Thoracic aorta (tissue), 2 donors: ENCODE measurements at regions not wholly inside any gene's neighbourhood (a gene's known extent, or its start where the extent isn't known, plus 50 kb on each side); places are given as distances from the start of the nearest gene placed in this dataset.

Experiments
- ATAC-seq: fragments of 150-250 bp; one replicate; pipeline ENCODE4 v1.8.0; 2017; ENCODE audit warnings: low read depth; ENCODE audit not compliant: insufficient number of reproducible peaks, low FRiP score
- DNase-seq: peaks from one replicate; pipeline ENCODE4 v3.0.0-alpha.2; 2020; ENCODE audit warnings: low spot score
- H3K27ac ChIP-seq, 2 donors: fragments of 200-600 bp; sonication (generic); 1 replicate in 1 of 2; 2 replicates in 1 of 2; pipeline ENCODE4 v1.5.1; 2016; ENCODE audit warnings: mild to moderate bottlenecking in 2 of 2, moderate library complexity in 2 of 2
- H3K27me3 ChIP-seq: fragments of 200-600 bp; sonication (generic); replicated peaks from 2 replicates; pipeline ENCODE4 v1.6.0; 2016; ENCODE audit warnings: mild to moderate bottlenecking; ENCODE audit not compliant: insufficient read depth
- H3K36me3 ChIP-seq: fragments of 200-600 bp; sonication (generic); one replicate; pipeline ENCODE4 v1.5.1; 2016
- H3K4me1 ChIP-seq, 2 donors: fragments of 200-600 bp; sonication (generic); 1 replicate in 1 of 2; 2 replicates in 1 of 2; pipeline versions ENCODE4 v1.5.1 to v1.6.0; 2016; ENCODE audit warnings: low read depth in 2 of 2, mild to moderate bottlenecking in 1 of 2; ENCODE audit not compliant: control insufficient read depth in 1 of 2
- H3K4me3 ChIP-seq: fragments of 200-600 bp; sonication (generic); 2 replicates; pipeline ENCODE4 v1.5.1; 2016; ENCODE audit warnings: mild to moderate bottlenecking
- H3K9me3 ChIP-seq: fragments of 200-600 bp; sonication (generic); 2 replicates; pipeline ENCODE4 v1.5.1; 2016
- TF ChIP-seq, protein P1 (sequence below): fragments of 200-600 bp; sonication (generic); IDR thresholded peaks from one replicate; pipeline ENCODE4 v1.5.1; 2019; ENCODE audit warnings: antibody characterized with exemption

GRCh38 chr7:12761111-12761510 lies 73.7 kb downstream of the ARL4A start:
- TF ChIP-seq, protein P1, sequence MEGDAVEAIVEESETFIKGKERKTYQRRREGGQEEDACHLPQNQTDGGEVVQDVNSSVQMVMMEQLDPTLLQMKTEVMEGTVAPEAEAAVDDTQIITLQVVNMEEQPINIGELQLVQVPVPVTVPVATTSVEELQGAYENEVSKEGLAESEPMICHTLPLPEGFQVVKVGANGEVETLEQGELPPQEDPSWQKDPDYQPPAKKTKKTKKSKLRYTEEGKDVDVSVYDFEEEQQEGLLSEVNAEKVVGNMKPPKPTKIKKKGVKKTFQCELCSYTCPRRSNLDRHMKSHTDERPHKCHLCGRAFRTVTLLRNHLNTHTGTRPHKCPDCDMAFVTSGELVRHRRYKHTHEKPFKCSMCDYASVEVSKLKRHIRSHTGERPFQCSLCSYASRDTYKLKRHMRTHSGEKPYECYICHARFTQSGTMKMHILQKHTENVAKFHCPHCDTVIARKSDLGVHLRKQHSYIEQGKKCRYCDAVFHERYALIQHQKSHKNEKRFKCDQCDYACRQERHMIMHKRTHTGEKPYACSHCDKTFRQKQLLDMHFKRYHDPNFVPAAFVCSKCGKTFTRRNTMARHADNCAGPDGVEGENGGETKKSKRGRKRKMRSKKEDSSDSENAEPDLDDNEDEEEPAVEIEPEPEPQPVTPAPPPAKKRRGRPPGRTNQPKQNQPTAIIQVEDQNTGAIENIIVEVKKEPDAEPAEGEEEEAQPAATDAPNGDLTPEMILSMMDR: no peak
- ATAC-seq: no peak
- Histone ChIP-seq H3K27ac (no peak overlapping the region), H3K27me3 (no peaks in the 10 kb centered on the region), H3K9me3 (no peaks in the 10 kb centered on the region), H3K36me3 (no peaks in the 10 kb centered on the region), H3K4me3 (no peak overlapping the region), H3K4me1 (no peaks in the 10 kb centered on the region)
- no peak for DNase-seq

GRCh38 chr7:12761691-12762090 lies 74.3 kb downstream of the ARL4A start:
- Histone ChIP-seq H3K36me3 (no peaks in the 10 kb centered on the region), H3K27ac (no peak overlapping the region), H3K27me3 (no peaks in the 10 kb centered on the region), H3K4me1 (no peaks in the 10 kb centered on the region), H3K9me3 (no peaks in the 10 kb centered on the region), H3K4me3 (no peak overlapping the region)
- ATAC-seq: no peak
- TF ChIP-seq, protein P1: no peak
- no peak for DNase-seq

DNA sequence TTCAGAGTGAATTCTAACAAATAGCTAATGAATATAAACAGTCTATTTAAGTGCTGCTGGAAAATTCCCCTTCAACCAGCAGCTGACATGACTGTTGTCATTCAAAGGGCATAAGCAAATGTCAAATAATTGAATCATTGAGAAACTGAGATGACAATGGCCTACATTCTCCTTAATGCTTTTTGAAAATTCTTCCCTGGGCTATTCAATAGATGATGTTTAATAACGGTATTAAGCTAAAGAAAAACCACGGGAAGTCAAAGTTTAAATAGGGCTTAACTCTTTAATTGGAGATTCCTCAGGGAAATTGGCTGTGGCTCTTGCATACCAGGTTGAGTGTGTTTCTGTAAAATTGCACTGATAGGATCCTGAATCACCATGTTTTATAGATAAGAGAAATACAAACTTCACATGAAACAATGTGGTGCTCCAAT lies 77.0 kb downstream of the ARL4A start:
- H3K9me3 ChIP-seq: no peaks in the 10 kb centered on the region
- TF ChIP-seq, protein P1: no peak
- H3K4me1 ChIP-seq: no peaks in the 10 kb centered on the region
- no peaks in the 10 kb centered on the region for H3K36me3 ChIP-seq
- ATAC-seq (no peak), DNase-seq (no peak)
- no peaks in the 10 kb centered on the region for H3K27me3 ChIP-seq
- no peak overlapping the region for H3K27ac ChIP-seq
- H3K4me3 ChIP-seq: no peak overlapping the region

GRCh38 chr7:12765431-12766100 lies 78.1 kb downstream of the ARL4A start:
- Histone ChIP-seq H3K9me3 (no peaks in the 10 kb centered on the region), H3K4me1 (peaks cover 0 to 7% of the 10 kb centered on the region in 2 donors), H3K36me3 (no peaks in the 10 kb centered on the region), H3K4me3 (no peak overlapping the region), H3K27ac (no peak overlapping the region), H3K27me3 (no peaks in the 10 kb centered on the region)
- no peak for ATAC-seq
- TF ChIP-seq, protein P1: no peak
- no peak for DNase-seq

DNA sequence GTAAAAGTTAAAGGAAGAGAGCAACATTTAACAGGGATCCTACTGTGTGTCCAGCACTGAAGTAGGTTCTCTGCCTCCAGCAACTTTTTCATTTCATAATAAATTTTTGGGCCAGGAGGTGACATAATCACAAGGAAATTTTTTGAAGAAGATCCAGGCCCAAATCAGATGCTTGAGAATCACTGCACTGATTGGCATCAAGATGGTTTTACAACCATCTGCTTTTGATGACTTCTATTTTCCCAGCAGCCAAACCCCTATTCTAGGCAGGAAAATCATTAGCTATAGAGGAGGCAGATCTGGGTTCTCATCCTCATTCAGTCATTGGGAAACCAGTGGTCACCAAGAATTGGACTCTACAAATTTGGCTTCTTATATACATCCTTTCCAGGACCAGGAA lies 79.0 kb downstream of the ARL4A start:
- DNase-seq (no peak), ATAC-seq (no peak)
- TF ChIP-seq, protein P1: no peak
- Histone ChIP-seq H3K4me1 (peaks cover 7% of the 10 kb centered on the region in 2 donors), H3K27ac (no peak overlapping the region), H3K9me3 (no peaks in the 10 kb centered on the region), H3K4me3 (no peak overlapping the region), H3K36me3 (no peaks in the 10 kb centered on the region), H3K27me3 (no peaks in the 10 kb centered on the region)
